ENCODE measurements at regions not wholly inside any gene's neighbourhood (a gene's known extent, or its start where the extent isn't known, plus 50 kb on each side); places are given as distances from the start of the nearest gene placed in this dataset.

- no peaks in the 10 kb centered on the region for H3K36me3 ChIP-seq (ENCODE audit: insufficient read depth, low read length)
- H3K4me1 ChIP-seq (ENCODE audit: insufficient read depth, low read length): no peaks in the 10 kb centered on the region
- no peaks in the 10 kb centered on the region for H3K9me3 ChIP-seq (ENCODE audit: control insufficient read depth, insufficient read depth, low read length)
- no peak overlapping the region for H3K9ac ChIP-seq (ENCODE audit: low read depth, low read length)
These were observed 170.6 kb upstream of the PROX1 start for GRCh38 chr1:213817156-213817555.

- no peak overlapping the region for H3K9ac ChIP-seq (ENCODE audit: low read depth, low read length)
- H3K9me3 ChIP-seq (ENCODE audit: control insufficient read depth, insufficient read depth, low read length): no peaks in the 10 kb centered on the region
- no peaks in the 10 kb centered on the region for H3K4me1 ChIP-seq (ENCODE audit: insufficient read depth, low read length)
- H3K36me3 ChIP-seq (ENCODE audit: insufficient read depth, low read length): no peaks in the 10 kb centered on the region
These were observed 167.2 kb upstream of the PROX1 start for GRCh38 chr1:213820362-213821149.

- H3K9me3 ChIP-seq (ENCODE audit: control insufficient read depth, insufficient read depth, low read length): no peaks in the 10 kb centered on the region
- H3K36me3 ChIP-seq (ENCODE audit: insufficient read depth, low read length): no peaks in the 10 kb centered on the region
- H3K9ac ChIP-seq (ENCODE audit: low read depth, low read length): no peak overlapping the region
- no peaks in the 10 kb centered on the region for H3K4me1 ChIP-seq (ENCODE audit: insufficient read depth, low read length)
These were observed 166.4 kb upstream of the PROX1 start for GRCh38 chr1:213821175-213821942.

GRCh38 chr1:213821943-213822334 lies 165.8 kb upstream of the PROX1 start:
- H3K36me3 ChIP-seq (ENCODE audit: insufficient read depth, low read length): no peaks in the 10 kb centered on the region
- no peaks in the 10 kb centered on the region for H3K9me3 ChIP-seq (ENCODE audit: control insufficient read depth, insufficient read depth, low read length)
- no peaks in the 10 kb centered on the region for H3K4me1 ChIP-seq (ENCODE audit: insufficient read depth, low read length)
- H3K9ac ChIP-seq (ENCODE audit: low read depth, low read length): no peak overlapping the region

GRCh38 chr1:213826891-213827290 lies 160.9 kb upstream of the PROX1 start:
- peaks cover 6% of the 10 kb centered on the region; the same call in 1 of the 2 replicates for H3K4me1 ChIP-seq (ENCODE audit: insufficient read depth, low read length)
- peaks cover 3% of the 10 kb centered on the region for H3K9me3 ChIP-seq (ENCODE audit: control insufficient read depth, insufficient read depth, low read length)
- no peak overlapping the region for H3K9ac ChIP-seq (ENCODE audit: low read depth, low read length)

GRCh38 chr1:213828867-213829266 lies 158.9 kb upstream of the PROX1 start:
- peaks cover 6% of the 10 kb centered on the region; the same call in 1 of the 2 replicates for H3K4me1 ChIP-seq (ENCODE audit: insufficient read depth, low read length)
- H3K36me3 ChIP-seq (ENCODE audit: insufficient read depth, low read length): no peaks in the 10 kb centered on the region
- no peak overlapping the region for H3K9ac ChIP-seq (ENCODE audit: low read depth, low read length)
- H3K9me3 ChIP-seq (ENCODE audit: control insufficient read depth, insufficient read depth, low read length): peaks cover 4% of the 10 kb centered on the region

More at GRCh38 chr1:213826891-213827290, 160.9 kb upstream of the PROX1 start:
- H3K36me3 ChIP-seq (ENCODE audit: insufficient read depth, low read length): no peaks in the 10 kb centered on the region

GRCh38 chr1:213829780-213830179 lies 158.0 kb upstream of the PROX1 start:
- H3K4me1 ChIP-seq (ENCODE audit: insufficient read depth, low read length): peaks cover 6% of the 10 kb centered on the region; the same call in 1 of the 2 replicates
- peaks cover 4% of the 10 kb centered on the region for H3K9me3 ChIP-seq (ENCODE audit: control insufficient read depth, insufficient read depth, low read length)
- no peak overlapping the region for H3K9ac ChIP-seq (ENCODE audit: low read depth, low read length)
- no peaks in the 10 kb centered on the region for H3K36me3 ChIP-seq (ENCODE audit: insufficient read depth, low read length)

- Histone ChIP-seq H3K9ac (ENCODE audit: low read depth, low read length) (no peak overlapping the region), H3K9me3 (ENCODE audit: control insufficient read depth, insufficient read depth, low read length) (peaks cover 4% of the 10 kb centered on the region), H3K36me3 (ENCODE audit: insufficient read depth, low read length) (no peaks in the 10 kb centered on the region), H3K4me1 (ENCODE audit: insufficient read depth, low read length) (peaks cover 6% of the 10 kb centered on the region; the same call in 1 of the 2 replicates)
These were observed 157.4 kb upstream of the PROX1 start for GRCh38 chr1:213830371-213830770.

- no peaks in the 10 kb centered on the region for H3K4me1 ChIP-seq (ENCODE audit: insufficient read depth, low read length)
- no peaks in the 10 kb centered on the region for H3K9me3 ChIP-seq (ENCODE audit: control insufficient read depth, insufficient read depth, low read length)
- H3K36me3 ChIP-seq (ENCODE audit: insufficient read depth, low read length): no peaks in the 10 kb centered on the region
- H3K9ac ChIP-seq (ENCODE audit: low read depth, low read length): no peak overlapping the region
These were observed 147.2 kb upstream of the PROX1 start for GRCh38 chr1:213840575-213840974.

- no peaks in the 10 kb centered on the region for H3K9me3 ChIP-seq (ENCODE audit: control insufficient read depth, insufficient read depth, low read length)
- H3K4me1 ChIP-seq (ENCODE audit: insufficient read depth, low read length): no peaks in the 10 kb centered on the region
- no peaks in the 10 kb centered on the region for H3K36me3 ChIP-seq (ENCODE audit: insufficient read depth, low read length)
- H3K9ac ChIP-seq (ENCODE audit: low read depth, low read length): no peak overlapping the region
These were observed 143.1 kb upstream of the PROX1 start for GRCh38 chr1:213844632-213845031.

GRCh38 chr1:213852107-213852506 lies 135.7 kb upstream of the PROX1 start:
- H3K9ac ChIP-seq (ENCODE audit: low read depth, low read length): no peak overlapping the region
- no peaks in the 10 kb centered on the region for H3K36me3 ChIP-seq (ENCODE audit: insufficient read depth, low read length)
- no peaks in the 10 kb centered on the region for H3K9me3 ChIP-seq (ENCODE audit: control insufficient read depth, insufficient read depth, low read length)
- H3K4me1 ChIP-seq (ENCODE audit: insufficient read depth, low read length): no peaks in the 10 kb centered on the region

GRCh38 chr1:213858581-213858980 lies 129.2 kb upstream of the PROX1 start:
- Histone ChIP-seq H3K36me3 (ENCODE audit: insufficient read depth, low read length) (no peaks in the 10 kb centered on the region), H3K9me3 (ENCODE audit: control insufficient read depth, insufficient read depth, low read length) (no peaks in the 10 kb centered on the region), H3K4me1 (ENCODE audit: insufficient read depth, low read length) (no peaks in the 10 kb centered on the region), H3K9ac (ENCODE audit: low read depth, low read length) (no peak overlapping the region)

- H3K36me3 ChIP-seq (ENCODE audit: insufficient read depth, low read length): no peaks in the 10 kb centered on the region
- H3K9ac ChIP-seq (ENCODE audit: low read depth, low read length): no peak overlapping the region
- H3K4me1 ChIP-seq (ENCODE audit: insufficient read depth, low read length): no peaks in the 10 kb centered on the region
- no peaks in the 10 kb centered on the region for H3K9me3 ChIP-seq (ENCODE audit: control insufficient read depth, insufficient read depth, low read length)
These were observed 125.9 kb upstream of the PROX1 start for GRCh38 chr1:213861841-213862240.

GRCh38 chr1:213864091-213864490 lies 123.7 kb upstream of the PROX1 start:
- H3K9me3 ChIP-seq (ENCODE audit: control insufficient read depth, insufficient read depth, low read length): no peaks in the 10 kb centered on the region
- no peak overlapping the region for H3K9ac ChIP-seq (ENCODE audit: low read depth, low read length)
- H3K36me3 ChIP-seq (ENCODE audit: insufficient read depth, low read length): no peaks in the 10 kb centered on the region
- H3K4me1 ChIP-seq (ENCODE audit: insufficient read depth, low read length): no peaks in the 10 kb centered on the region

GRCh38 chr1:213868482-213868881 lies 119.3 kb upstream of the PROX1 start:
- no peaks in the 10 kb centered on the region for H3K4me1 ChIP-seq (ENCODE audit: insufficient read depth, low read length)
- no peaks in the 10 kb centered on the region for H3K36me3 ChIP-seq (ENCODE audit: insufficient read depth, low read length)
- no peaks in the 10 kb centered on the region for H3K9me3 ChIP-seq (ENCODE audit: control insufficient read depth, insufficient read depth, low read length)
- H3K9ac ChIP-seq (ENCODE audit: low read depth, low read length): no peak overlapping the region
